EL (cell line): ENCODE measurements at regions not wholly inside any gene's neighbourhood (a gene's known extent, or its start where the extent isn't known, plus 50 kb on each side); places are given as distances from the start of the nearest gene placed in this dataset.
"Not testable (repeated sequence)": the region's sequence is repeated elsewhere in the genome, so short reads cannot be mapped to it uniquely, and the experiment has no call there.

Experiments
- DNase-seq: peaks from one replicate; pipeline ENCODE4 v3.0.0-alpha.2; 2016

- DNase-seq, result no peak
Measured at GRCh38 chr13:71382285-71382684, 484.7 kb downstream of the DACH1 start.

GRCh38 chr13:71380191-71380590 is 486.8 kb downstream of the DACH1 start:
- DNase-seq, result no peak

GRCh38 chr13:71378961-71379905 is 487.8 kb downstream of the DACH1 start:
- DNase-seq, result no peak

- DNase-seq, result no peak
Measured at GRCh38 chr13:71374471-71375049, 492.4 kb downstream of the DACH1 start.

- no peak for DNase-seq
Measured at GRCh38 chr13:71368336-71368735, 498.7 kb downstream of the DACH1 start.

- no peak for DNase-seq
Measured at GRCh38 chr13:71360041-71360440, 507.0 kb downstream of the DACH1 start.

- no peak for DNase-seq
Measured at GRCh38 chr13:71359641-71360040, 507.4 kb downstream of the DACH1 start.

GRCh38 chr13:71358218-71358617 is 508.8 kb downstream of the DACH1 start:
- DNase-seq, result no peak

- no peak for DNase-seq
Measured at GRCh38 chr13:71355010-71355409, 512.0 kb downstream of the DACH1 start.

GRCh38 chr13:71350886-71351285 is 516.1 kb downstream of the DACH1 start:
- DNase-seq, result no peak

GRCh38 chr13:71345856-71346255 is 521.1 kb downstream of the DACH1 start:
- not testable (repeated sequence) for DNase-seq

GRCh38 chr13:71339736-71340135 is 527.3 kb downstream of the DACH1 start:
- DNase-seq, result no peak

GRCh38 chr13:71339005-71339404 is 528.0 kb downstream of the DACH1 start:
- no peak for DNase-seq

- no peak for DNase-seq
Measured at GRCh38 chr13:71338070-71338469, 528.9 kb downstream of the DACH1 start.

GRCh38 chr13:71327266-71327665 is 539.7 kb downstream of the DACH1 start:
- DNase-seq, result no peak

GRCh38 chr13:71325556-71325955 is 541.4 kb downstream of the DACH1 start:
- DNase-seq, result no peak

- DNase-seq, result no peak
Measured at GRCh38 chr13:71323266-71323665, 543.7 kb downstream of the DACH1 start.

- DNase-seq, result no peak
Measured at GRCh38 chr13:71320452-71320851, 546.6 kb downstream of the DACH1 start.

- no peak for DNase-seq
Measured at GRCh38 chr13:71316792-71317363, 550.1 kb downstream of the DACH1 start.

- DNase-seq, result no peak
Measured at GRCh38 chr13:71312923-71313322, 554.1 kb downstream of the DACH1 start.

- DNase-seq, result no peak
Measured at GRCh38 chr13:71309905-71310304, 557.1 kb downstream of the DACH1 start.

GRCh38 chr13:71306821-71307220 is 560.2 kb downstream of the DACH1 start:
- DNase-seq, result no peak

- no peak for DNase-seq
Measured at GRCh38 chr13:71304861-71305260, 562.1 kb downstream of the DACH1 start.

GRCh38 chr13:71303144-71303543 is 563.9 kb downstream of the DACH1 start:
- DNase-seq, result no peak
